ELR (cell line): ENCODE measurements at regions not wholly inside any gene's neighbourhood (a gene's known extent, or its start where the extent isn't known, plus 50 kb on each side); places are given as distances from the start of the nearest gene placed in this dataset.
A peak's percentile ranks its signal among the peaks of the same experiment; 100 is the strongest.
"Not testable (repeated sequence)": the region's sequence is repeated elsewhere in the genome, so short reads cannot be mapped to it uniquely, and the experiment has no call there.

ENCODE experiments used
- DNase-seq: peaks from one replicate; pipeline ENCODE4 v3.0.0-alpha.2; 2015; ENCODE audit warnings: low read depth

DNA sequence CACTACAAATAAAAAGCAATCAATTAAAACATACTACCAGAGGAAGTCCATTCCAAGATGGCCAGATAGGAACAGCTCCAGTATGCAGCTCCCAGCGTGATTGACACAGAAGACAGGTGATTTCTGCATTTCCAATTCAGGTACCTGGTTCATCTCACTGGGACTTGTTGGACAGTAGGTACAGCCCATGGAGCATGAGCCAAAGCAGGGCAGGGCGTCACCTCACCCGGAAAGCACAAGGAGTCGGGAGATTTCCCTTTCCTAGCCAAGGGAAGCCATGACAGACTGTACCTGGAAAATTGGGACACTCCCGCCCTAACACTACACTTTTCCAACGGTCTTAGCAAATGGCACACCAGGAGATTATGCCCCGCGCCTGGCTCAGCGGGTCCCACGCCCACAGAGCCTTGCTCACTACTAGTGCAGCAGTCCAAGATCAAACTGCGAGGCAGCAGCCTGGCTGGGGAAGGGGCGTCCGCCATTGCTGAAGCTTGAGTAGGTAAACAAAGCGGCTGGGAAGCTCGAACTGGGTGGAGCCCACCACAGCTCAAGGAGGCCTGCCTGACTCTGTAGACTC, 106.0 kb downstream of the BUD13 start:
- not testable (repeated sequence) for DNase-seq

DNA sequence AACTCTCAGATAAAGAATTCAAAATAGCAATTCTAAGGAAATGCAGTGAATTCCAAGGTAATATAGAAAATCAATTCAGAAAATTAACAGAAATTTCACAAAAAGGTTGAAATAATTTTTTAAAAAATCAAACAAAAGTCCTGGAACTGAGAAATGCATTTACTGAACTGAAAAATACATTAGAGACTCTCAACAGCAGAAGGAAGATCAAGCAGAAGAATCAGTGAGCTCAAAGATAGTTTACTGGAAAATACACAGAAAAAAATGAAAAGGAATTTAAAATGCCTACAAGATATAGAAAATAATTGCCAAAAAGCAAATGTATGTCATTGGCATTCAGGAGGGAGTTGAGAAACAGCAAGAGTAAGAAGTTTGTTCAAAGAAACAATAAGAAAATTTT, 107.3 kb downstream of the BUD13 start:
- no peak for DNase-seq

DNA sequence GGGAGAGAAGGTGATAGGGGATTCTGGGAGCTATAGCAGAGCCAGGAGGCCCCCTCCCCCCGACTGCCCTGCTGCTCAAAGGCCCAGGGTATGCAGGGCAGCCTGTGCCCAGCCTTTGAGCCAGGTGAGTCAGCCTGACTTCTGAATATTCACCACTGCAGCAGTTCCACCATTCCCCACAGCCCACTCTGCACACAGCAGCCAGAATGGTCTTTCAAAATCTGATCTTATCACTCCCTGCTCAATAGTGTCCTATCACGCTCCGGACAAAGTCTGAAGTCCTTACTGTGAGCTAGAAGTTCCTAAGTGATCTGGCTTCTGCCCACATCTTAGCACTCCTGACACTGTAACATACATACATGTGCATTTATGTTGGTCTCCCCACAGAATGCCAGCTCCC, 111.7 kb downstream of the BUD13 start:
- DNase-seq: no peak

DNA sequence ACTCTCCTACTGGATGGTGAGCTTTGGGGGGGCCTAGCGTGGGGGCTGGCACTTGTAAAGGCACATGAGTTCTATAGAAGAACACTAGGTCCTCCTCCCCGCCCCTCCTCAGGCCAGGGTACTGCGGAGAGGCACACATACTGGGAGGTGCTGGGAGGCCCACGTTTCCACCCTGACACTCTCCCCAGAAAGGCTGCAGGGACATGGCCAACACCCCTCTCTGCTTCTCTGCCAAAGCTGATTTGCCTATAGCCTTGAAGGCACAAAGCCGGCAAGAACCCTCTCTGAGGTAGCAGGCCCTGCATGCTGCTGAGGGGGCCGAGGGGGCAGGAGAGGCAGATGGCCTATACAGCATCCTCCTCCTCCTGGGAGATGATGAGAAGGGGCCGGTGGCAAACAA, 112.8 kb downstream of the BUD13 start:
- no peak for DNase-seq

DNA sequence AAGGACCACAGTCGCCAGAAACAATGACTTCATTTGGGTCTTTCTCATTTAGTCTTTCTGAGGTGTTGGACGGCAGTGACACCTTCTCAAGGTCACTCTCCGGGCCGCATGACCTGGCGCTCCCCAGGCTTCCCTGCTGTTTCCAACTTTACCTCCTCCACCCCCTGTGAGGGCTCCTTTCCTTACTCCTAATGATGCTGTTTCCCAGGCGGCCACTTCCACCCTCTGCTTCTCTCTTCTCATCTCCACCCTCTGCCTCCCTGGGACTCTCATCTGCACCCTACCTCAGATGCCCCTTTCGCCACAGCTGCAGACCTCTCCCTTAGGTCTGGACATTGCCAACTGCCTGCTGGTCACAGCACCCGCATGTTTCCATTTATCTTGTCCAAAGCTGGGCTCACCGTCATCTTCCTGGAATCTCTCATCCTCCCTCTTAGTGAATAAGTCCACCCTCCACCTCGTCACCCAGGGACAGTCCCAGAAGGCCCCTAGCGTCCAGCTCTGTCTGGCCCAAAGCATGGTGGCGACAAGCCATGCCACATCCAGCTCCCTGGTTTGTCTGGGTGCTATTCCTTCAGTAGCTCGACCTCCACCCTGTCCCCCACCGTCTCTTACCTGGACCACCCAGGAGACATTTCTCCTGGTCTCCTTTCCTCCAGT, 113.8 kb downstream of the BUD13 start:
- DNase-seq: no peak

DNA sequence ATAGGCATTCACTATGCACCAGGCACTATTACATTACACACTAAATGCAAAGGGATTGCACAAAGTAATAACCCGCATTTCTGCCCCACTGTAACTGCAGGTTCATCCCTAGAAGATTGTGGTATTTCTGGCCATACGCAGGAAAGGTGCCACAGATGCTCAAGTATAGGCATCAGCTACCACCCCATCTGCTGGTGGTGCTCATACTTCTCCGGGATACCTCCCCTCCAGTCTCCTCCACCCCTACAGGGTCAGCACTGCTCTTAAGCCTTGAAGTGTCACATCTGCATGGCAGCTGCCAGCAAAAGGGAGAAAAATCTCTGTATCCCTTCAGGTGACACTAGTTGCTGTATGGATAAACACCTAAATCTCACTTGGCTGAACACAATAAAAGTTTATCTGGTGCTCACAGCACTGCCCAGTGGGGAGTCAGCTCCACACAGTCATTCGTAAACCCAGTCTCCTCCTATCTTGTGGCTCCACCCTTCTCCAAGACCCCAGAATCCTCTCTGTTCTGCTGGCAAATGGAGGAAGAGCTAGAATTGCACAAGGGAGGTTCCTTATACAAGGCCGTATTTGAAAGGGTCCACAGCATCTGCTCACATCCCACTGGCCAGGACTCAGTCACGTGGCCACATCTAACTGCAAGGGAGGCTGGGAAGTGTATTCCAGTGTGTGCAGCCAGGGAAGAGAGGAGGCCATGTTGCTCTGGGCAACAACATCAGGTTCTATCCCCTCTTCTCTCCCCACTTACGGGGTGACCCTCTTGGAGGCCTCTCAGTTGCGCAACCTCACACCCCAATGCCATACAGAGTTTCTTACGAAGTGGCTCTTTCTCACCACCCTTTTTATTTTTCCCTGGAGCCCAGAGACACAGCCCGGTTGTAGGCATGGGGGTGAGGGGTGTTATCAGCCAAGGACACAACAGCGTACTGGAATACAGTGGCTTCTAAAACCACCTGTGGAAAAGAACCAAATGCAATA, 114.7 kb downstream of the BUD13 start:
- peak; percentile 16 for DNase-seq

DNA sequence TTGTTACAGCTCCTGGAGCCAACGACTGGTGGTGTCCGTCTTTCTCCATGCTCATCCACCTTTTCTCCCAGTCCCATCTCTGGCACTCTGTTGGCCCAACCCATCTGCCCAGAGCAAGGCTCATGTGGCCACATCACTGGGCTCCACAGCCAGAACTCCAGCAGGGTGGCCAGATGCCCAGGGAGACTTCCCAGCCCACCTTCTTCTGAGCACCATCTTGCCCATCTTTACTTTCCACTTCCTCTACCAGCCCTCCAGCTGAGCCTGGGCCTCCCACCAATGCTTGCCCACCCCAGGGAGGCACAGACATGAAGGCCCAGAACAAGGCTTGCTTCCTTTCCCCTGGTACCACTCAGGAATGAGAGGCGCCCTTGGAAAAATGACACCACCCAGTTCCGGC, 116.8 kb downstream of the BUD13 start:
- no peak for DNase-seq

DNA sequence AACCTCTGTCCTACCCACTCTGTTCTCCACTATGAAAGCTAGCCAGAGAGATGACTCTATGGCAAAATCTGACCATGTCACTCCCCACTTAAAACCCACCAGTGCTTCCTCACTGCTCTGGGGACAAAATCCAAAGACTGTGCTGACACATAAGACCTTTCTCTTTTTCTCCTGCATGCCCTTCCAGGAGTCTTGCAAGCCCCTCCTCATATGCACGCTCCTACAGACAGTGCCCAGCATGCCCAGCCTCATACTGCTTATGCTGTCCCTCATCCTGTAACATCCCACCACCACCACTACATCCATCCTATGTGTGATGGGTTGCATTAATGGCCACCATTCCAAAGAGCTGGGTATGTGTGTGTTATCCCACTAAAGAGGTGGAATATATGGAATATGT, 118.3 kb downstream of the BUD13 start:
- no peak for DNase-seq

DNA sequence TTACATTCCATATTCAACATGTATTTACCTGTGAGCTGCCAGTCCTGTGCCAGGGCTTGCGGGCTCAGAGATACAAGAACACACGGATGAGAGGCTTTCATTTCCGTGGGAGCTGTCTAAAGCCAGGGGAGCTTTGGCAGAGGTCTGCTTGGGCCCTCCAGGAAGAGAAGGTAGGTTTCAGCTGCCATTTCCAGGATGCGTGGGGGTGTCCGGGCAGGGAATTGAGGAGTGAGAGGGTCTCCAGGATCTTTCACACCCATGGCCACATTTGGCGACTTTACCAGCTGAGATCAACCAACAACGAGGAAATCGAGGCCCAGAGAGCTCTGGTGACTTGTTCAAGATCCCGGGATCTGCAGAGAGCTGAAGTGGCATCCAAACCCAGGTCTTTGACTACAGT, 119.6 kb downstream of the BUD13 start:
- DNase-seq: no peak

DNA sequence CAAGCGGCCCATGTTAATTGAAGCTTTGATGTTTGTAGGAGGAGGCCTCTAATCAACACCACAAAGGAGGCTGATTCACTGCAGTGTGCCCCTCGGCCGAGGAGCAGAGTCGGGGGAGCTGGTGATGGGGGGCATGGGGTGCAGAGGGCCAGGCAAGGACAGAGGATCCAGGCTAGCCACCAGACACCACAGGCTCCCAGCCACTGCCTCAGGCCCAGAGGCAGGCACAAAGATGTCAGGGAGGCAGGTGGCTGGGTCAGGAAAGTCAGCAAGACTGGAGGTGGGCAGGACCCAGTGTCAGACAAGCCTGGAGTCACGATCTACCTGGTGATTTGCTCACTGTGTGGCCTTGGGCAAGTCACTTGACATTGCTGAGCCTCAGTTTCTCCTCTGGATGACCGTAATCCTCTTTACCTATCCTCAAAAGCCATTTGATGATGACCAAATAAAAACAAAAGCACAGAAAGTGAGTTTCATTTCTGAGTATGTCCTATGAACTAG, 121.0 kb downstream of the BUD13 start:
- DNase-seq: no peak

DNA sequence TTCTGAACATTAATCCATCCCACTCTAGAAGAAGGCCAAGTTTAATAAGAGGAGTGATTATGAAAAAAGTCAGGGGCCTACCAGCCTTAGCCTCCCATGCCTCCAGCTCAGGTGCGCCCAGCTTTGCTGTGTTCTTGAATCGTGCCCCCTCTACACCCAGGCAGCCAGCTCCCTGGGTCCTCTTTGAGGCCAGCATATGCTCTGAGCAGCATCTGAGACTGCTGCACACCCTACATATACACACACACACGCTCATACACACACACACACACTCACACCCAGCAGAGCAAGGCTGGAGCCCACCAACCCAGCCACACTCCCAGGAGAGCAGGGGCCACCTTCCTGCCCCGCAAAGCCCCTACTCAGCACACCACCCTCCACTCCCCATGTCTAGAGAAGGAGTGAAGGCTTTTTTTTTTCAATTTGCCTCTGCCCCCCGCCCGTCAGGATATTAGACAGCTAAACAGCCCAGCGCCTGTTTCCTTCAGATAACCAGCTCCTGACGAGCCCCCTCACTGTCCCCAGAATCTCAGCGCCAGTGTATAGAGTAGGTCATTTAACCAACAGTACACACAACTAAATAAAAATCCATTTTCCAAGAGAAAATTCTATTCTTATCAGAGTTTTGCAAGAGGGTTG, 121.6 kb downstream of the BUD13 start:
- DNase-seq: no peak

DNA sequence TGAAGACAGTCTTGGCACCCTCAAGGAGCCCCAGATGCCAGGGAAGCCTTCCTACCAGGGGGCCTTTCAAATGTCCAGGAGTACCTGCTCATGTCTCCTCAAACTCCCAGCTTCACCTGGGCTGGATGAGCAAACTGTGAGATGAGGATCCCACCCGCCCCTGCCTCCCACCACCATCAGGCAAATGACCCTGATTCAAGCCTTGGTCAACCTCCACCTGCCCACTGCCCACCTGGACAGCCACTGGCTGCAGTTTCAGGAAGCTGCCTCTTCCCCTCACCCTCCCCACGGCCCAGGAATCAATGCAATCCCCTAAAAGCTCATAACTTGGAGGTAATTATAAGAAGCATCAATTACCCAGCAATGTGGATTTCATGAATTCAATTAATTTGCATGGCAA, 122.7 kb downstream of the BUD13 start:
- no peak for DNase-seq

DNA sequence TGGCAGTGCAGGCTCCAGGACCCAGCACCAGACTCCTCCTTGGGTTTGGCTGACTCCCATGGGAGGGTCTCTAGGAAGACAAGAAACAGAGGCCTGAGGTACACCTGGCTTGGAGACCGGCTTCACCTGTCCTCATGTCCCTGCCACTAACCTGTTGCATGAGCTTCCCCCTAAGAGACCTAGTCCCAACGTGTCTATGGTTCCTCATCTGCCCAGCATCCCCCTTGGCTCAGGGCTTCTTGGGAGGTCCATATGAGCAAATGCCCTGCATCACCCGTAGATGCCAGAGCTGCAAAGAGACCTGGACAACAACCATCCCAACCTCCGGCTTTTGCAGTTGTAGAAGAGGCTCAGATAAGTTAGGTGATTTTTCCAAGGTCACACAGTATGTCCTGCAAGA, 123.5 kb downstream of the BUD13 start:
- no peak for DNase-seq

DNA sequence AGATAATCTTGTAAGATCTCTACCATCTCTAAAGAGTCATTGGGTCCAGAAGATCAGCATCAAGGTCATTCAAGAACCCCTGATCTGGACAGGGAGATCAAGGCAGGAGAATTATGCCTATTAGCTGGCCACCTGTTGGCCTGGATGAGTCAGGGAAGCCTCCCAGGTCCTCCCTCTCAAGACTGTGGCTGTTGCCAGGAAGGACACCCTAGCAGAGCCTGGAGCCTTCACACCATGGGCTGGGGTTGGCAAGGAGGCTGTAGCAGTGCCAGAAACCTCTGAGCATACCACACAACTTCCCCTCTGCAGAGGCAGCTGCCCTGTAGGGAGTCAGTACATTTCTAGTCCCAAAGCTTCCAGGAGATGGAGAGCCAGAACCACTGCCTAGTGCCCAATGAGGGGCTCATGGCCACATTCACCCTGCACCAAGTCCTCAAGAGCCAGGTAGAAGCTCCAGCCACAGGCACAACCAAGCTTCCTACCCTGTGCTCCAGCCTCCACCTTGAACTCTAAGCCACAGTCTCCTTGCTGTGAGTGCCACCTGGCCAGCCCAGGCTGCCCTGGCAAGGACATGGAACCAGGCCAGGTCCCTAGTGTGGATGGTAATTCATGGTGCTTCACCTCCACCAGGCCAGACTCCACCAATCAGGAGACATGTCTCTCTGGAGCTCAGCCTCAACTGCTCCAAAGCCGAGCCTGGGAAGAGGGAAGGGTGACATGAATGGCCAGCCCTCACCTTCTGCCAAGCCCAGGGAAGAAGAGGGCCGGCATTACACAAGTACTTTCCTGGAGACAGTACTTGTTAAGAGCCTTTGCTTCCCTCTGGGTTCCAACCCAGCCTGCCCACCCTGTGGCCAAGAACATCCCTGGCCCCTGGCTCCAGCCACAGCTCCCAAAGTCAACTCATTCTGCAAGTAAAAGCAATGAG, 124.3 kb downstream of the BUD13 start:
- no peak for DNase-seq

DNA sequence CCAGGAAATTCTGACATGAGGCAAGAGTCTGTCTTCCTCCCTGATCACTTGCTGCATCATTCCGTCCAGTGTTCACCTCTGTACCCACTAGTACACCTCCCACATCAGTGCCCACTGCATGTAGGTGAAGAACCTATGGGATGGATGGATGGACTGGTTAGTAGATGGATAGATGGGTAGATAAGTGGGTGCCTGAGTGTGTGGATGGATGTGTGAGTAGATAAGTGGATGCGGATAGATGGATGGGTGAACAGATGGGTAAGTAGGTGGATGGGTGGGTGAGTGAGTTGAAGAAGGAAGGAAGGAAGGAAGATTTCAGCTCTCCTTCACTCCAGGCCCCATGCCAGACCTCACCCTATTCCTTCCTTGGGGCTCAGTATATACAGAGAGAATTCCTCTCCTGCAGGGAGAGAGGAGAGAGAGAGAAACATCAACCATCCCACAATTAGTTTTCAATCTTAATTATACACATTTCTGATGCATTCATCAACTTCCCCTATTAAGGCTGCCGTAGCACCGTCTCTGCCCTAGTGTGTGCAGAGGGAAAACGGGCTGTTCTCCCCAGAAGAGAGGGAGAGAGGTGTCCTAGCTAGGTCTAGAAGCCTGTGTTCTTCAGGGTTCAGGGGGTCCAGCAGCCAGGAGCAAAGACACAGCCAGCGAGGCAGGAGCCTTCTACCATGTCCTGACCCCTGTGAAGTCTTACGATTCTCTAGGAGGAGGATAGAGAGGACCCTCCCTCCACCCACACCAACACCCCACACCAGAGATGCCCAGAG, 125.3 kb downstream of the BUD13 start:
- DNase-seq: no peak

DNA sequence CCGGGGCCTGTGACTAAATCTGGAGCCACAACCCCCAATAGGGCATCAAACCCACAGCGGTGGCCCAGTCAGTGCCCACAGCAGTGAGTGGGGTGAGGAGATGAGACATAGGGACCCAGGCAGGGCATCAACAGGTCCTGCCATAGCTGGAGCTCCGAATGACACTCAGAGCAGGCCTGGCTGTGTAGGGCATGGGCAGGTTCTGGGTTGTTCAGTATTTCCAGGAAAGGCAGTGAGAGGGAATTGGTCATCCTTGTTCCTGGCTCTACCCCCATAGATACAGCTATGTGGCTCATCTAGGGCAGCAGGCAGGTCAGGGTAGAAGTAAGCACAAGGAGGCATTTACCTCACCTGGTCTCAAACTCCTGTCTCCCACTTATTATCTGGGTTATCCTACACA, 126.6 kb downstream of the BUD13 start:
- no peak for DNase-seq

DNA sequence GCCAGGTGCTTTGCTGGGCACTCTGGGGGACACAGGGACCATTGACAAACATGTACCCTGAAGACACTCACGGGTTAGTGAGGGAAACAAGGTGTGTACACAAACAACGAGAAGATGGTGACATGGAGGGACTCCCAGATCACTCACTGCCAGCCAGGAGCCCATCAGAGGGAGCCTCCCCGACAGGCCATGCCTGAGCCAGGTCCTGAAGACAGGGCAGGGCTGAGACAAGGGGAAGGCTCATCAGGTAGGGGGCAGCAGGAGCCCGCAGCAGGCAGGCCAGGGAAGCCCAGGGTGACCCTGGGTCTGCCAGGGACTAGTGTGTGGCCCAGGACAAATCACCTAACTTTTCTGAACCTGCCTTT, 127.9 kb downstream of the BUD13 start:
- DNase-seq: no peak

DNA sequence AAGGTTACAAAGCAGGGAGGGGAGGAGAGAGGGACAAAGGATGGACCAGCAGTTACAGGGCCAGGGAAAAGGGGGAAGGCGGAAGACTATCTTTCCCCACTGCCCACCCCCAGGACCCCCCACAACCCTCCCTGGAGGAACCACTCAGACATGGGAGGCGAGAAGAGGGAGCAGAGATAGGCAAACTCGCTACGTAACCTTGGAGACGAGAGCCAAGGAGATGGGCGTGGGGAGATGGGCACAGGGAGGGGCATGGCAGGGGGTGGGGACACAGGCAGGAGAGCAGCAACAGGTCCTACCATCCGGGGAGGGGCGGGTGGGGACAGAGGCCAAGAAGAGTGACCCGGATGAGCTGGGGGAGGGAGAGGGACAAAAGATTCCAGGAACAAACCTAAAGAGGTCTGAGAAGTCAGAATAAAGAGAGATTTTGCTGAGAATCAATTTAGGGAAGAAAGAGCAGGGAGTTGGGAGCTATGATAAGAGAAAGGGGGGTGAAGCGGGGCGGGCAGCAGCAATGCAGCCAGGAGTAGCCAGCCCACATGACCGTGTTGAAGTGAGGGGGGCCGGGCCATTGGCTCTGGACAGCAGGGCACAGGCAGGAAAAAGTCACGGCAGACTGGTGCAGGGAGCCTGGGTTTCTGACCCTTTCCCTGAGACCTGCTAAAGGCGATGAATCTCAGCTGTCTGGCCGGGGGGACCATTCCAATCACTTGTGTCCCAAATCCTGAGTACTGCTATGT, 128.4 kb downstream of the BUD13 start:
- DNase-seq: no peak

DNA sequence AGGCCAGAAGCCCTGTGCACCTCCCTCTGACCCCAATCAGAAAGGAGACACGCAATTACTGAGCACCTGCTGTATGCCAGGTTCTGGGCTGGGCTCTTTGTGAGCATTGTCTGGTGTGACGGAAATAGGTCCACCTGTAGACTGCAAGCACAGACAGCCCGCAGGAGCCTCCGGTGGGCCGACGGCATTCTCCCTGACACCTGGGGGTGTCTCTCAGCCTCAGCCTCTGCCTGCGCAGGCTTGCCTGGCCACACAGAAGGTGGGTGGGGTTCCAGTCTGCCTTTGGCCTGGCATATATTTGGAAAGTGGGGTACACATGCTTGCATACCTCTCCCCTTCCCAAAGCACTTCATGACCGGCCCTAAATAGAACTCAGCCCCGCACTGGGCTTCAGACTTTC, 129.3 kb downstream of the BUD13 start:
- no peak for DNase-seq

DNA sequence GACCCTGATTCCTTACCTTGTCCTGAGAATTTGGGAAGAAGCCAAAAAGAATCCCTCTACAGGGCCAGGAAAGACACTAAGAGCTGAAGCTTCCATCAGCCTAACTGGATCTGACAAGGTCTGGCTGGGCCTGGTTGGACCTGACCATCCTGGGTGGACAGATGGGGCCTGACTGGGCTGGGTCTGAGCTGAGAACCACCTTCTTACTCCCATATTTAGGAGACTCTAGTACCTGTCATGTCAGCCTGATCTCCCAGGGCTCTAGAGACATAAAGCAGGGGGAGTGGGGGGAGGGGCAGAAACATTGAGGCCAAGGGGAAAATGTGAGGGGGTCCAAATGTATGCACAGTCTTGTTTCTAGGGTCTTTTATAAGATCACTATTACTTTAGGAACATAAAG, 129.9 kb downstream of the BUD13 start:
- no peak for DNase-seq
